ENCODE measurements at regions not wholly inside any gene's neighbourhood (a gene's known extent, or its start where the extent isn't known, plus 50 kb on each side); places are given as distances from the start of the nearest gene placed in this dataset.

DNA sequence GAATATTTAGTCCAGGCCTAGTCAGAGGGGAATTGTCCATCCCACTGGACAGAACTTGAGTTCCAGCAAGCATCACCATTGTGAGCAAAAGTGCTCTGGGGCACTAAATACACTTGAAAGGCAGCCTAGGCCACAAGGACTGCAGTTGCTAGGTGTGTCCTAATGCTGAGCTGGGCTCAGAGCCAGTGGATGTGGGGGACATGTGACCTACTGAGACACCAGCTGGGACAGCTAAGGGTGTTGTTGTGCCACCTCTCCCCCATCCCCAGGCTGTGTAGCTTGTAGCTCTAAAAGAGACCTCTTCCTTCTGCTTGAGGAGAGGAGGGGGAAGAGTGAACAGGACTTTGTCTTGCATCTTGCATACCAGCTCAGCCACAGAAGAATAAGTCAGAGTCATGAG, 120.9 kb downstream of the DTWD1 start:
- TF ChIP-seq, protein P1, sequence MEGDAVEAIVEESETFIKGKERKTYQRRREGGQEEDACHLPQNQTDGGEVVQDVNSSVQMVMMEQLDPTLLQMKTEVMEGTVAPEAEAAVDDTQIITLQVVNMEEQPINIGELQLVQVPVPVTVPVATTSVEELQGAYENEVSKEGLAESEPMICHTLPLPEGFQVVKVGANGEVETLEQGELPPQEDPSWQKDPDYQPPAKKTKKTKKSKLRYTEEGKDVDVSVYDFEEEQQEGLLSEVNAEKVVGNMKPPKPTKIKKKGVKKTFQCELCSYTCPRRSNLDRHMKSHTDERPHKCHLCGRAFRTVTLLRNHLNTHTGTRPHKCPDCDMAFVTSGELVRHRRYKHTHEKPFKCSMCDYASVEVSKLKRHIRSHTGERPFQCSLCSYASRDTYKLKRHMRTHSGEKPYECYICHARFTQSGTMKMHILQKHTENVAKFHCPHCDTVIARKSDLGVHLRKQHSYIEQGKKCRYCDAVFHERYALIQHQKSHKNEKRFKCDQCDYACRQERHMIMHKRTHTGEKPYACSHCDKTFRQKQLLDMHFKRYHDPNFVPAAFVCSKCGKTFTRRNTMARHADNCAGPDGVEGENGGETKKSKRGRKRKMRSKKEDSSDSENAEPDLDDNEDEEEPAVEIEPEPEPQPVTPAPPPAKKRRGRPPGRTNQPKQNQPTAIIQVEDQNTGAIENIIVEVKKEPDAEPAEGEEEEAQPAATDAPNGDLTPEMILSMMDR (conservative IDR thresholded peaks at IDR 0.05; ENCODE audit: low read length) = no peak
- no peak for TF ChIP-seq EZH2phosphoT487 (IDR thresholded peaks at IDR 0.05; ENCODE audit: borderline replicate concordance, low read depth, low read length)
